Stomach (tissue), 8 donors: ENCODE measurements at regions not wholly inside any gene's neighbourhood (a gene's known extent, or its start where the extent isn't known, plus 50 kb on each side); places are given as distances from the start of the nearest gene placed in this dataset.

ENCODE experiments used
- DNase-seq, 2 donors: peaks; one replicate each; pipeline versions ENCODE4 v3.0.0 to v3.0.0-alpha.2; 2013 to 2019
- H3K27ac ChIP-seq, 5 donors: fragments of 200-600 bp in 4 of 5; sonication (generic) in 4 of 5; one replicate each; pipeline ENCODE4 v1.5.1; 2013 to 2019; ENCODE audit warnings: mild to moderate bottlenecking in 1 of 5, moderate library complexity in 1 of 5
- H3K27me3 ChIP-seq, 3 donors: fragments of 200-600 bp; sonication (generic); one replicate each; pipeline ENCODE4 v1.5.1; 2017 to 2019; ENCODE audit warnings: mixed run types in 1 of 3
- H3K36me3 ChIP-seq, 4 donors: fragments of 200-600 bp; sonication (generic); 1 replicate in 3 of 4; 2 replicates in 1 of 4; pipeline ENCODE4 v1.5.1; 2016 to 2019
- H3K4me1 ChIP-seq, 4 donors: fragments of 200-600 bp; sonication (generic); one replicate each; pipeline ENCODE4 v1.5.1; 2016 to 2019
- H3K4me3 ChIP-seq, 4 donors: fragments of 200-600 bp; sonication (generic) in 3 of 4; one replicate each; pipeline ENCODE4 v1.5.1; 2016 to 2019; ENCODE audit warnings: mild to moderate bottlenecking in 1 of 4
- H3K9me3 ChIP-seq, 4 donors: fragments of 200-600 bp; sonication (generic); one replicate each; pipeline ENCODE4 v1.5.1; 2016 to 2019
- CTCF ChIP-seq, 7 experiments: fragments of 450-650 bp in 4 of 7; fragments of 200-600 bp in 3 of 7; sonication (generic) in 3 of 7; IDR thresholded peaks; one replicate each; pipeline ENCODE4 v1.5.1; 2016 to 2019; ENCODE audit warnings: antibody characterized with exemption in 7 of 7, control low read depth in 2 of 7, mild to moderate bottlenecking in 1 of 7
- EP300 ChIP-seq: sonication (generic); formaldehyde crosslinking; IDR thresholded peaks from one replicate; pipeline ENCODE4 v1.6.1; 2017; ENCODE audit warnings: antibody characterized with exemption
- POLR2A ChIP-seq, 4 donors: fragments of 450-650 bp; IDR thresholded peaks; one replicate each; pipeline ENCODE4 v1.6.1; 2016; ENCODE audit warnings: antibody characterized with exemption in 4 of 4, control low read depth in 2 of 4, mild to moderate bottlenecking in 1 of 4, moderate library complexity in 1 of 4
- POLR2AphosphoS5 ChIP-seq, 3 donors: sonication (generic); formaldehyde crosslinking; IDR thresholded peaks; one replicate each; pipeline ENCODE4 v1.6.1; 2016; ENCODE audit warnings: antibody characterized with exemption in 3 of 3
- WGBS, 5 donors: extraction: QIAGEN DNeasy Blood & Tissue Kit in 3 of 5; methylation state at CpG; one replicate each; pipeline versions ENCODE4 v1.1.5 to v1.1.7; 2013 to 2018; 5-methylcytosine and 5-hydroxymethylcytosine counted together
- intact Hi-C: fragments of 100-400 bp; cut with DNase I; formaldehyde crosslinking; loops from one replicate; pipeline ENCODE4 v1.15.1; 2023; ENCODE audit warnings: low total_unique reads
- donor health status: healthy with polysubstance abuse.
- donor health status: Bipolar disorder and iron deficiency.
- donor health status: healthy.

GRCh38 chr2:81895620-81896250 lies 1591.2 kb upstream of the LRRTM1 start:
- peak in 1 of 2 donors; percentile 57 for DNase-seq
- H3K4me1 ChIP-seq: peaks cover 0 to 12% (median 0%) of the 10 kb centered on the region in 4 donors
- WGBS, 5 donors: 26 to 48% (median 42%) methylated on average over 5 of the region's 5 CpGs
- intact Hi-C loops: no loop called here
- H3K4me3 ChIP-seq: peak overlapping the region in 1 of 4 donors; percentile 4
- H3K36me3 ChIP-seq: no peaks in the 10 kb centered on the region
- no peaks in the 10 kb centered on the region for H3K9me3 ChIP-seq
- peak overlapping the region in 4 of 5 donors; percentile 23 to 59 (median 43) for H3K27ac ChIP-seq
- no peaks in the 10 kb centered on the region for H3K27me3 ChIP-seq
- no peak for TF ChIP-seq POLR2A (IDR thresholded peaks at IDR 0.05)
- TF ChIP-seq EP300: no peak
- TF ChIP-seq CTCF (IDR thresholded peaks at IDR 0.05): no peak
- TF ChIP-seq POLR2AphosphoS5 (IDR thresholded peaks at IDR 0.05): no peak

- Histone ChIP-seq H3K9me3 (no peaks in the 10 kb centered on the region), H3K27me3 (no peaks in the 10 kb centered on the region), H3K27ac (no peak overlapping the region), H3K4me3 (no peak overlapping the region), H3K36me3 (no peaks in the 10 kb centered on the region), H3K4me1 (peaks cover 0 to 12% (median 0%) of the 10 kb centered on the region in 4 donors)
- intact Hi-C loops: no loop called here
- DNase-seq: peak in 1 of 2 donors; percentile 58
- WGBS, 5 donors: 47 to 62% (median 48%) methylated on average over 3 of the region's 3 CpGs
- TF ChIP-seq CTCF (IDR thresholded peaks at IDR 0.05) (no peak), EP300 (no peak), POLR2AphosphoS5 (IDR thresholded peaks at IDR 0.05) (no peak), POLR2A (IDR thresholded peaks at IDR 0.05) (no peak)
Observed at GRCh38 chr2:81894451-81894990, 1590.0 kb upstream of the LRRTM1 start.

GRCh38 chr2:81876624-81877023 lies 1572.1 kb upstream of the LRRTM1 start:
- intact Hi-C loops: no loop called here
- Histone ChIP-seq H3K9me3 (no peaks in the 10 kb centered on the region), H3K27me3 (no peaks in the 10 kb centered on the region), H3K36me3 (no peaks in the 10 kb centered on the region), H3K4me1 (no peaks in the 10 kb centered on the region), H3K27ac (no peak overlapping the region), H3K4me3 (no peak overlapping the region)
- WGBS, 5 donors: 71 to 82% (median 77%) methylated on average over 4 of the region's 4 CpGs
- TF ChIP-seq POLR2AphosphoS5 (IDR thresholded peaks at IDR 0.05) (no peak), POLR2A (IDR thresholded peaks at IDR 0.05) (no peak), CTCF (IDR thresholded peaks at IDR 0.05) (no peak), EP300 (no peak)
- DNase-seq: no peak

GRCh38 chr2:81872006-81872405 lies 1567.5 kb upstream of the LRRTM1 start:
- no peaks in the 10 kb centered on the region for H3K27me3 ChIP-seq
- no peak overlapping the region for H3K4me3 ChIP-seq
- no peaks in the 10 kb centered on the region for H3K4me1 ChIP-seq
- DNase-seq: peak; percentile 5 to 25
- H3K9me3 ChIP-seq: peaks cover 0 to 18% (median 0%) of the 10 kb centered on the region in 4 donors
- TF ChIP-seq CTCF (IDR thresholded peaks at IDR 0.05) (no peak), POLR2AphosphoS5 (IDR thresholded peaks at IDR 0.05) (no peak), POLR2A (IDR thresholded peaks at IDR 0.05) (no peak), EP300 (no peak)
- H3K36me3 ChIP-seq: no peaks in the 10 kb centered on the region
- WGBS, 5 donors: 72 to 94% (median 89%) methylated on average over 1 of the region's 1 CpG
- intact Hi-C loops: no loop called here
- peak overlapping the region in 2 of 5 donors; percentile 16 to 63 for H3K27ac ChIP-seq
